LHCN-M2 (cell line): ENCODE measurements at regions not wholly inside any gene's neighbourhood (a gene's known extent, or its start where the extent isn't known, plus 50 kb on each side); places are given as distances from the start of the nearest gene placed in this dataset.
"Not testable (repeated sequence)": the region's sequence is repeated elsewhere in the genome, so short reads cannot be mapped to it uniquely, and the experiment has no call there.

ENCODE experiments used
- DNase-seq: peaks from one replicate; pipeline ENCODE4 v3.0.0-alpha.2; 2012; ENCODE audit warnings: low read depth

DNA sequence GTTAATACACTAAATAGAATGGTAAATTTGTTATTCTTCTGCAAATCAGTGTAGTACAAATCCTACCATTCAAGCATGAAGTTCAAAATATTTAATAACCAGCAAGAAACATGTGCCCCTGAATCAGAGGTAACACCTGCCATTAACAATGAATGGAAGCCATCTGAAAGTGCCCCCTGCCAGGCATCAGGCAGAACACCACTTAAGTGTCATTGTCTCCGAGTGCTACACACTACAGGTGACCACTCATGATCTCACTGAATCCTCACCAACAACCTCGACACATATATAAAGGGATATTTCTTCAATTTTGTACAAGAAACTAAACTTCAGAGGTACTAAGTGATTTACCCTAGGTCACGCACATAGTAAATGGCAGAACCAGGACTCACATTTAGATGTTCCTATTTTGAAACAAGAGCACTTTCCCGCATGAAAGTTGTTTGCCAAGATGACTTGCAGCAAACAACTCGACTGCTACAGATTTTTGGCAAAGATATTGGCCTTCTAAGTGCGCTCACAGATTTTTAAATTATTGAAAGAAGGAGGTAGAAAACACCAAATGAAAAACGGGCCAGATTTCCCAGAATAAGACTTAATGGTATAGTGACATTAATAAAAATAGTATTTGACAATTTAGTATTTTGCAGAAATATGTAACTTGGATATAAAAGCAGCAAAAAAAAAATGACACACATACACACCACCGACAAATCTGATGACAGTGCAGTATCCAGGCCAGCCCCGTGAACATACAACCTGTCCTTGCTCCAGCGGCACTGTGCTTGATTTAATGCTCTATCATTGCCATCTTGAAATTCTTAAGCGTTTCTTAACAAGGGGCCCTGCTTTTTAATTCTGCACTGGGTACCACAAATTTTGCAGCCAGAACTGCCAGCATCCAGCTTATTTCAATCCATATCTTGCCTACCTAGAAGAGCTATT is 274.5 kb downstream of the ALDH8A1 start:
- no peak for DNase-seq

DNA sequence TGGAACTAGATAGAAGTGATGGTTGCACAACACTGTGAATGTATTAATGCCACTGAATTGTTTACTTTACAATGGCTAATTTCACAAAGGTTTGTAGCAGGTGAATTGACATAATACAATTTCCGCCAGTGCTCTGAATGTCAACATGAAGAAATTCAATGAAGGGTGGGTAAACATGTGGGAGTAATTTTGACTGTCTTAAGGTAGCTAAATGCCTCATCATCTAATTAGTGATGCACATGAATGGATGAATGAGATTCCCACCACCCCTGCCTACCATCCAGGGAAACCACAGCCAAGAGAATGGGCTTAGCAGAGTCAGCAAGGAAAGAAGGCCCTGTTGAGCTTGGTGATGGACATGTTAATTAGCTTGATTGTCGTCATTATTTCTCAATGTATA is 275.3 kb downstream of the ALDH8A1 start:
- no peak for DNase-seq

DNA sequence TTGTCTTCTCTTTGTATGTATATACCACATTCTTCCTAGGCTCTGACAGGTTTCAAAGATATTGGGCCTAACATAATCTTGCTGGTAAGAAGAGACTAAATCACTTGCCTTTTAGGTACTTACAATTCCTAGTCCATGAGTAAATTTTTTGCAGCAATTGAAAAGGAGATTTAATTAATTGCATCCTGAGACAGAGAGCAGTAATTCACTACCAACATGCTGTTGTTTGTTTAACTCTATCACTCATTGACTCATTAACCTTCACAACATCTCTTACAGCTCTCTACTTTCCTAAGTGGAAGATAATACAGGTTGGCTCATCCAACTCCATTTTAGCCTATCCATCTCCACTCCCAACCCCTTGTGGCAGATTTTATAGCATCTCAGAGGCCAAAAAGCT is 280.4 kb downstream of the ALDH8A1 start:
- DNase-seq: no peak

DNA sequence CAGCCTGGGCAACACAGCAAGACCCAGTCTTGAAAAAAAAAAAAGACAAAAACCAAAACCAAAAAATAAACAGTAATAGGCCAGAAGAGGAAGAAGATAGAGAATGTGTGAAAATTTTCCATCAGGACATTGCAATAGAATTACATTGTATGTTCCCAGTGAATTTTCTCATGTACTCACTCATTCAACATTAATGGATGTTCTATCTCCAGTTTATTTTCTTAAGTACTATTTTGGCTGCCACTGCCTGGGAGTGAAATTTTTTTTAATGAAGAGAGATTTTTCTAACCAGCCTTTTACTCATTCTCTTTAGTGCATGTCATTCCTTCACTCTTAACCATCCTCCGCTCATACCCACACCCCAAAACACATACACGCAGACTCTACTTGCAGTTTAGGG is 282.8 kb downstream of the ALDH8A1 start:
- DNase-seq: no peak

DNA sequence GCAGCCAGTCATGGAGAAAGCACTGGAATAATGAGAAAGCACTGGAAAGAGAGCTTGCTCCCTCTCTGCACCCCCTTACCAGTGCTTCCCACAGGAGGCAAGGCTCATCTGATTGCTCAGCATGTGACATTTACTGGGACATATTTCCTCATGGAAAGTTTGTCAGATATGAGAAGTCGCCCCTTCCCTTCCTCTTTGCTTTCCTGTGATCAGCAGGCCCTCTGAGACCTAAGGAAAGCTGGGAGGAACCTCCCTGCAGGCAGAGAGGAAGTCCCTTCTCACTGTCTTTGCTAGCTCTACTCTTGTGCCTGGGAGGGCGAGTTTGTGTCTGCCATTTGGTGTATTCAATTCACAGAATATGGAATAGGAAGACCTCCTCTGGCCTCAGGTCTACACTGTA is 283.8 kb downstream of the ALDH8A1 start:
- DNase-seq: no peak

DNA sequence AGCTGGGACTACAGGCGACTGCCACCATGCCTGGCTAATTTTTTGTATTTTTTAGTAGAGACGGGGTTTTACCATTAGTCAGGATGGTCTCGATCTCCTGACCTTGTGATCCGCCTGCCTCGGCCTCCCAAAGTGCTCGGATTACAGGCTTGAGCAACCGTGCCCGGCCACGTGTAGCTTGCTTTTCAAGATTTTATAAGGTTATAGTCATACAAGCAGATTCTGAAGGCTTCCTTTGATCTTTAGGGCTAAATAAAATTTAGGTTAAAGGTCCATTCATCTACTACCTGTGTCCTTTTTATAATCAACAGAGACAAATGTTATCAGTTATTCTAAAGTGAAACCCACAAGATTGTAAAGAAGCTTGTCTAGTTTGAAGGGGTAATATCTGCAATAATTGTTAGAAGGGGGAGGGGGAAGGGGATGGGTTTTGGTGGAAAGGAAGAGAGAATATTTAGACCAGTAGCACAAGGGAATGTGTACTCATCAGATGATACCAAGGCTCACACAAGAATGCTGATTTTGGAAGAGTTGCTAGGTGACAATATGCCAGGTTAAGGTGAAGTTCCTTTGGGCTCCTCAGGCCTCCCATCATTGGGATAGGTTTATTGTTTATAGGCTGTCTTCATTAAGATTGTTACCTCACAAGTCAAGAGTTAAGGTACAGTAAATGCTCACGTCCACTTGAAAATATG is 284.7 kb downstream of the ALDH8A1 start:
- no peak for DNase-seq

DNA sequence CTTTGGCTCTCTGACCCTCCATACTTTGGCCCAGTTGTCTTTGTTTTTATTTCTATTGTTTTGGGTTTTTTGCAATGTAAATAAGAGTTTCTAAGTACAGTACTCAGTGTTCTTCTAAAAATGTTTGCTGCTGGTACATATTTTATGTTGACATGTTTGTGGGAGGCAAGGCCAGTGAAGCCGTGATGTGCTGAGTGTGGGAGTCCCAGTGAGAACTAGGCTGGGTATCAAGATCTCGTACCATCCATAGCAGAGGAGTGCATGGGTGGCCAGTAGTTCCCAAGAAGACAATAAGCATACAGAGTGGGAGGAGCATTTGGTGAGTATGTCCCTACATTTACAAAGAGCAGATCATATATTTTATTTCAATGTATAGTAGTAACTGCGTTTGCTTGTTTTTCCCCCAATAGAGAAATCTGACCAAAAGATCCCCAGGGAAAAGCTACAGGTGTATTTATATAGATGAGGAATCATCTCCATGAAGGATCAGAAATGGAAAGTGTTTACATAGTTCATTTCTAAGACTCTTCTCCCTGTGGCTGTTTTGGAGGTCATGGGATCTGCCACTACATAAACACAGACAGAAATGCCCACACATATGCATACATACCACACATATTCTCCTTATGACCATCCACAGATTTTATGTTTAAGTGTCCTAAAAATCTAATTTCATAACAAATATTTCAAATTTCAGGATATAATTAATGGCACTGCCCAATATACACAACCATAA is 285.9 kb downstream of the ALDH8A1 start:
- no peak for DNase-seq

DNA sequence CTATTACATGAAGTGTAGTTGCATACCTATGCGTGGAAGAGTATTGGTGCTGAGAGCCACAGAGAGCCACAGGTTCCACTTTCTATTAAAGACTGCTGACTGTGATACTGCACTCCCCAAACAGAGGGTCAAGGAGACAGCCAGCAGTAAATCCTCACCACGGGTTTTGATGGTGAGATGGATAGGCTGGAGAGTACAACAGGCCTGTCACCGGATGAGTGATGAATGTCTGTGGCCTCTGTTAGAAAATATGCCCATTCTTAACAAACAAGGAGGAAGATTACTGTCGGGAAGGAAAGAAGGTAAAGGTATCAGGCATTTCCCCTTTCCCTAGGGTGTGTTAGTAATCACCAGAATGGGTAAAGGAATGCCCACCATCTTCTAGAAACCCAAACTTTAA is 286.5 kb downstream of the ALDH8A1 start:
- DNase-seq: no peak

DNA sequence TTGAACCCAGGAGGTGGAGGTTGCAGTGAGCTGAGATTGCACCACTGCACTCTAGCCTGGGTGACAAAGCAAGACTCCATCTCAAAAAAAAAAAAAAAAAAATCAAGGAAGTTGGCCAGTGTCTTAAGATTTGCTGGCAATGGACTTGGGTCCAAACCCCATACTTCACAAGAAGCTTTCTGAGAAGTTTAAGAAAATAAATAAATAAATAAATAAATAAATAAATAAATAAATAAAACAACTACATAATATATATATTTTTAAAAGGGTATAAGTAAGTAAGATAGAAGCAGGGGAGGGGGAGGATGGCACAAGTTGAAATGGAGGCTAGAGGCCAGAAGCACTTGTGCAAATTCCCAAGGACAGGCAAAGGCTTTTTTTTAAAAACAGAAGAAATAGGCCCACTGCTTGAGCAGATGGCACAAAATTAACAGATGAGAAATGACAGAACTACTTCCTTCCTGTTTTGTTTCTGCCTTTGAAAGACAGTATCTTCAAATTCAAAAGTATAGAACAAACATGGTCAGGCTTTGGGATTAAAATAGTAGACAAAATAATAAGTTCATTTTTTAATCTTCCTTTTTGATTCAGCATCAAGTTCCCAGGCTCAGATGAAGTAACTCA is 287.7 kb downstream of the ALDH8A1 start:
- no peak for DNase-seq

DNA sequence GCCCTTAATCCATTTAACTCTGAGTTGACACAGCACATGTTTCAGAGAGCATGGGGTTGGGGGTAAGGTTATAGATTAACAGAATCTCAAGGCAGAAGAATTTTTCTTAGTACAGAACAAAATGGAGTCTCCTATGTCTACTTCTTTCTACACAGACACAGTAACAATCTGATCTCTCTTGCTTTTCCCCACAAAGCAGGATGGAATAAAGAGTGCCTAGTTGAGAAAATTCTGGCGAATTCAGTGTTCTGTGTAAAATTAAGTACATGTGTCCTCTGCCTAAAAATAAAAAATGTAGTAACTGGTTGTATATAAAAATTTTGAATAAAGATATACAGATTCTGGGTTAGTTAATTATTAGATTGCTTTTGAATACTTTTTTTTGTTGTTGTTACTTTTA is 290.0 kb downstream of the ALDH8A1 start:
- DNase-seq: not testable (repeated sequence)

DNA sequence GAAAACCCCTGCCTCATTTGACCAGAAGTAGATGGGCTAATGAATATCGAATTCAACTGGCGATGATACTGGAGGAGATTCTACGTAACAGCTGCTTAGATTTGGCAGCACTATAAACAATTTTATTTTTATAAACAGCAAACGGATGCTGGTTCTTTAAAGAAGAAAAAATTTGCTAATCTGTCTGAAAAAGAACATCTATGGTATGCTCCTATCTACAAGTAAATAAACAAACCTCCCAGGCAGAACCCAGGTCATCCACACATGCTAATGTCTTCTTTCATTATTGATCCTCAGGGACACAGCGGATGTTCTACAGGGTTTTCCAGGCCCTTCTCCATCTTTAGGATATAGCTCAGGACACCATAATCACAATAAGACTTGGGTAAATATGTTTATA is 291.3 kb downstream of the ALDH8A1 start:
- DNase-seq: no peak

DNA sequence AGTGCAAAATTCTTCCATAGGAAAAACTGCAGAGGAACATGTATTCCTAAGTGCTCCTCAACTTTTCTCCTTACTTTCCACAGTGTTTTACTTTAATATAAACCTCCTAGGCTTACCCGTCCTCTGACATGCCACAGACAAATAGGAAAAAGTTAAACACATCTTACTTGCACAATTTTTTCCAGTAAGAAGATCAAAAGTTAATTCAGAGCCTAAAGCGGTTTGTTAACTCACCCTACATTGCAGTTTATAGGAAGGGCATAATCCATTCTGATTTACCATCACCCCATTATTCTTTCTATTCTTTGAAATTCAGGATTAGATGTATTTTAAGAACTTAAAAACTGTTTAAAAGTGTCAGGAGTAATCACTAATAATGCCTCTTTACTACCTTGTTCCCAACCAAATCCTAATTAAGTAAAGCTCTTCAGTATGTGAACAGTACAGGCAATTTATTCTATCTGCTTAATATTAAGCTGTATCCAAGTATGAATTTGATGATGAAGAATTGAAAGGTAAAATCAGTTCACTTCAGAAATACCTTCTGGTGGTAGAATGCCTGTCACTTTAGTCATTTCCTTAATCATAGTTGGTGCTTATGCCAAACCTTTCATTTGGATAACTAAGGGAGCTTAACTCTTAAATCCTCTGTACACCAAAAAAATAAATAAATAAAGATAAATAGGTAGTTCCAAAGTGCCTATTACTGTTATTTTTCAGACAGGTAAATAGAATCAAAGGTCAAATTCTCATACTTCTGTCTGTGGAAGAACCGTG is 292.0 kb downstream of the ALDH8A1 start:
- DNase-seq: no peak

DNA sequence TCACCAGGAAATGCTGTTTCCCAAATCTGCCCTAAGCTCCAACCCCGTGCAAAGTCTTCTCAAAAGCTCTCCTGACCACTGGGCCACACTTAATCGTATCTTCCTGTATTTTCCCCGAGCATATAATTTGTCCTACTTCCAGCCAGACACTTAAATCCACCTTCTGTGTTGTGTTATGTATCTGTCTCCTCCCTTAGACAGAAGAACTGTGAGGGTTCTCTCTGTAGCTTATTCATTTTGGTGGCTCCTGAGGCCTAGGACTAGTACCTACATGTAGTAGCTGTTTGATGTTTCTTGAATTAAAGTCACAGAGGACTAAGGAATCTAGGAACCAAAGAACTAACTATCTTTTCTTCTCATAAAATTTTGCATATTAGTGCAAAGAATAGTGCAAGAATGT is 292.6 kb downstream of the ALDH8A1 start:
- DNase-seq: no peak

DNA sequence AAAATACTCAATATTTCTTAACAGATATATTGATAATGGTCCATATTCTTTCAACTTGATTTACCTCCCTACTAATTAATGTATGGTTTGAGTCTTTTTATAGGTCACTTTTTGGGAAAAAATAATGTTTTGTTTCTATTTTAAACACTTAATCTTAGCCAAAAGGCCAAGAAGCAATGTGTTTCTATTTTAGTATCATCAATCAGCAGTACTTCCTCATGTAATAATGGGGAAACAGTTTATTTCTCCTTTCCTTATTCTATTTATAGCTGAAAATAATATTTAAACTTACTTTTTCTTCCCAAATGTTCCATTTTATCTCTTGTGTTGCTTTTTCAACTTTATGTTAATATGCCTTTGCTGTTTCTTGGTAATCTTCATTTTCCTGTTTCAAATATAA is 295.1 kb downstream of the ALDH8A1 start:
- DNase-seq: no peak

DNA sequence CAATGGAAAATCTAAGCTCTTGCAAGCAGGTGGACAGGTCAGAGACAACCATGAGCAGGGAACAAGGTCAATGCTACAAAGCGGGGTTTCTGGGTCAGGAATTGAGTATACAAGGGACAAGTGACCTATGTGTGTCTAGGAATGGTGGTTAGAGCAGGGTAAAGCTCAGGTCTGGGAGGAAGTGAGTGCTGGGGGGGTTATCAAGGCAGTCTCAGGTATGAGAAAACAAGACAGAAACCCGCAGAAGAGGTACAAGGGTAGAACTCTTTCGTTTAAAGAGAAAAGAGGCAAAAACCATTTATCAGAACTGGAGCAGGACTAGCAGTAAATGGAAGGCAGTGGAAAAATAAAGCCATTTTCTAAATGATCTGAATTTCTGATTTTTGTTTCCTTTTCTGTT is 298.4 kb downstream of the ALDH8A1 start:
- DNase-seq: no peak

DNA sequence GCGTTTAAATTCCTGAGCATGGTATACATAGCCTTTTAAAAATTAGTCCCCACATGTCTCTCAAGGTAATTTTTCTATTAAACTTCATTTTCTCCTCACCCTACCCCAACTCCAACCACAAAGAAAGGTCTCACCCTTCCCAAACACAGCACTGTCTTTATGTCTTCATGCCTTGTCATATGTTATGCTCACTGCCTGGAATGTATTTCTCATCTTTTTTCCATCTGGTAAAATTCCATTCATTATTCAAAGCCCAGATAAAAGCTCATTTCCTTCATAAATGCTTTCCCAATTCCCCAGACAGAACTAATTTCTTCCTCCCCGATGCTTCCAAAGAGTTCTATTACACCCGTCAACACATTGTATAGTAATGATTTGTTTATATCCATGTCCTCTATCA is 302.0 kb downstream of the ALDH8A1 start:
- DNase-seq: no peak

DNA sequence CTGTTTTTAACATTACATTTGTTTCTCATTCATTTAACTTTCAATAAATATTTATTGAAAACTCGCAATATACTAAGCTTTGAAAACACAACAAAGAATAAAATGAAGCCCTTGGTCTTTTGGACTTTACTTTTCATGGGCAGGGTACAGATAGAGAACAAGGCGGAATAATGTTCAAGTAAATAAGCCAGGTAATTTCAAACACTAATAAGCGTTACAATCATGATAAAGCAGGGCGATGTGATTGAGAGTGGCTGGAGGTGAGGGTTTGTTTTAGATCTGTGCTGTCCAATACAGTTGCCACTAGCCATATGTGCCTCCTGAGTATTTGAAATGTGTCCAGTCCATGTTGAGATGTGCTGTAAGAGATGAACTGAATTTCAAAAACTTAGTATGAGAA is 307.1 kb downstream of the ALDH8A1 start:
- DNase-seq: no peak

DNA sequence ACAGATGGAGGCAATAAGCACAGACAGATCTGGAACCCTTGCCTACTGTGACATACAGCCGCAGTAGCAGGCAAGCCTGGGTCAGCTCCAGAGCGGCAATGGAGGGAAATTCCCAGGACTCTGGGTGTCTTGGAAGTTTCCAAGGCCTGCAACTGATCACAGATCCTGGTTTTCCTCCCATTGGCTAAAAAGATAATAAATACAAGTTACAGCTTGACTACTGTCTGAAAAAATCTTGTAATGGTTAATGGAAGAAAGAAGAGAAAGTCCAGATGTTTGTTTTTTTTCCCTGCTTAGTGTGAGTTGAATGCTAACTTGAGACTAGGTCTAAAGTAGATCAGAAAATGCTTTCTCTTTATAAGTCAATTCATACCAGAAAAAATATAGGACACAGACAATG is 307.6 kb downstream of the ALDH8A1 start:
- DNase-seq: no peak

DNA sequence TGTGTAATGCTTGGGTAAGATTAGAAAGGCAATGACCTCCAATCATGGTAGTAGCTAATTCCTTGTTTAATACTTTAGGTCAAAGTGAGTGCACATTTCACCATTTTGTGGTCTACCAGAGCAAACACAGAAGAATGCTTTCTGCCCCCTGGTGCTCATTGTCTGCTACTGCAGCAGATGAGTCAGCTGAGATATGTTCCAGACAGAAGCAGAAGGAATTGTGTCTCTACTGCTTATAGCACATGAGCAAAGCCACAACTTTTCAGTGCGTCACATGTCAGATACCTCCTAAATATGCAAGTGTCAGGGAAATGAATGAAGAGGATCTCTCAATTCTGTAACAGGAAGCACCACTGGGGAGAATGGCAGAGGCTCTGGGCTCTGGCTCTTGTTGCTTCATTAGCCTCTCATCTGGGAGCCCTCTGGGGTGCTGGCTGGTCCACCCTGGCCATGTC is 308.9 kb downstream of the ALDH8A1 start:
- peak; percentile 92 for DNase-seq

DNA sequence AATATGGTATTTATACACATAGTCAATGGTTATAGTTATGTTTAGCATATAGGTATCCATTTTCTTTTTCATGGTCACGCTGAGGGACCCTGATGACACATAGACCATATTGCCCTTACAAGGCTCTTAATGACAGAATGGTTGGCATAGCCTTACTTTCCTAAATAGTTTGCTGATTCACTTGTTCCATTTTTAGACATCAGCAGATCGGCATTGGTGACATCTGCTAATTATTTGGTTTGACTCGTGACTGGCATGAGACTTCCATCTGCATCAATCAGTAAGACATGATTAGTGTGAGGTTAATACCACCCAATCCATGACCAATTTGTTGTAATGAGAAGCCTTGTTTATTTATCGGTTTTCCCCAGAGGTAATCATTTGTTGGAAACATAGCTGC is 309.7 kb downstream of the ALDH8A1 start:
- DNase-seq: no peak

DNA sequence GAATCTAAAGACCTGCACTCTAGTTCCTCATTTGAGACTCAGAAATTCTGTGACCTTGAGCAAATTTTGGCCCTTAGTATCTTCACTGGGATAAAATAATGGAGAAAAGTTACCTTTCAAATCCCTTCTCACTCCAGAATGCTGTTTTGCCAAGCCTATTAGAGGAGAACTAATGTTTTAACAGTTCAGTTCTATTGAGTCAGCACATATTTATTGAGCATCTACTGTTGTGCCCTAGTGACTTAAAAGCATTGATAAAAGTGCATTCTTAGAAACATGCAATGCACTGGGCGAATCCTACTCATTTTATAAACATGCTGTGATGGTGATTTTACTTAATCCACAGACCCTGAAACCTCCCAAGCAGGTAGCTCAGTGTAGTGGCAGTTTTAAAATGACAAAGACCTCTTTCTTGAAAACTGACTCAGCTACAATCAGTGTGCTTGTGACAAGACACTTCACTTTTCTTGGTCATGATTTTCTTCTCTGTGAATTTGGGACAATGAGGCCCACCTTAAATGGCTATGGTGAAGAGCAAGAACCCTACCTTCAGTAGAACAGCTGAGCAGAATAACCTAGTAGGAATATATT is 312.0 kb downstream of the ALDH8A1 start:
- no peak for DNase-seq
